H9 (cell line): ENCODE measurements at regions not wholly inside any gene's neighbourhood (a gene's known extent, or its start where the extent isn't known, plus 50 kb on each side); places are given as distances from the start of the nearest gene placed in this dataset.

Experiments used
- DNase-seq: peaks from one replicate; pipeline ENCODE4 v3.0.0-alpha.2; 2017
- H2AFZ ChIP-seq: one replicate; pipeline ENCODE4 v1.6.1; 2013; ENCODE audit warnings: mild to moderate bottlenecking, low read length, control low read depth, moderate library complexity
- H2AK5ac ChIP-seq: 2 replicates; pipeline ENCODE4 v1.6.1; 2013; ENCODE audit warnings: low read length, control low read depth, mixed read lengths; ENCODE audit not compliant: insufficient read length
- H2BK120ac ChIP-seq: one replicate; pipeline ENCODE4 v1.6.1; 2013; ENCODE audit warnings: low read depth, mild to moderate bottlenecking, low read length, control low read depth, inconsistent platforms; ENCODE audit not compliant: poor library complexity, severe bottlenecking
- H2BK12ac ChIP-seq: 2 replicates; pipeline ENCODE4 v1.6.1; 2013; ENCODE audit warnings: low read length, control low read depth, mixed read lengths, low read depth; ENCODE audit not compliant: insufficient read length
- H2BK15ac ChIP-seq: 2 replicates; pipeline ENCODE4 v1.6.1; 2013; ENCODE audit warnings: low read depth, low read length, control low read depth
- H2BK20ac ChIP-seq: one replicate; pipeline ENCODE4 v1.6.1; 2013; ENCODE audit warnings: low read depth, mild to moderate bottlenecking, low read length, control low read depth, inconsistent platforms; ENCODE audit not compliant: poor library complexity, severe bottlenecking
- H2BK5ac ChIP-seq: 2 replicates; pipeline ENCODE4 v1.6.1; 2013; ENCODE audit warnings: low read length, control low read depth, mixed read lengths; ENCODE audit not compliant: insufficient read length
- H3K14ac ChIP-seq: 2 replicates; pipeline ENCODE4 v1.6.1; 2013; ENCODE audit warnings: low read length, control low read depth; ENCODE audit not compliant: insufficient read depth
- H3K18ac ChIP-seq: 2 replicates; pipeline ENCODE4 v1.6.1; 2013; ENCODE audit warnings: low read depth, mild to moderate bottlenecking, mixed read lengths, low read length, control low read depth; ENCODE audit not compliant: insufficient read length
- H3K23ac ChIP-seq: 2 replicates; pipeline ENCODE4 v1.6.1; 2013; ENCODE audit warnings: low read length, control low read depth, mixed read lengths, low read depth; ENCODE audit not compliant: insufficient read length
- H3K23me2 ChIP-seq: 2 replicates; pipeline ENCODE4 v1.6.1; 2013; ENCODE audit warnings: low read depth, mild to moderate bottlenecking, mixed read lengths, low read length, control low read depth; ENCODE audit not compliant: insufficient read length, poor library complexity, severe bottlenecking
- H3K27ac ChIP-seq: 2 replicates; pipeline ENCODE4 v1.5.1; 2013; ENCODE audit warnings: low read length, control low read depth, mixed read lengths, low read depth; ENCODE audit not compliant: insufficient read length
- H3K27me3 ChIP-seq: 2 replicates; pipeline ENCODE4 v1.6.1; 2013; ENCODE audit warnings: low read length, control low read depth, inconsistent platforms; ENCODE audit not compliant: insufficient read depth
- H3K4ac ChIP-seq: 2 replicates; pipeline ENCODE4 v1.6.1; 2013; ENCODE audit warnings: low read depth, mild to moderate bottlenecking, control low read depth, inconsistent platforms, low read length, moderate library complexity
- H3K4me1 ChIP-seq: 2 replicates; pipeline ENCODE4 v1.6.1; 2013; ENCODE audit warnings: low read length, control low read depth, inconsistent platforms; ENCODE audit not compliant: insufficient read depth
- H3K4me2 ChIP-seq: 2 replicates; pipeline ENCODE4 v1.6.1; 2013; ENCODE audit warnings: low read length, control low read depth, mixed read lengths; ENCODE audit not compliant: insufficient read length, insufficient read depth
- H3K56ac ChIP-seq: 2 replicates; pipeline ENCODE4 v1.6.1; 2013; ENCODE audit warnings: low read depth, mild to moderate bottlenecking, mixed read lengths, low read length, control low read depth; ENCODE audit not compliant: insufficient read length
- H3K79me1 ChIP-seq: 2 replicates; pipeline ENCODE4 v1.6.1; 2013; ENCODE audit warnings: low read depth, mild to moderate bottlenecking, moderate library complexity, low read length, control low read depth, inconsistent platforms; ENCODE audit not compliant: insufficient read depth, poor library complexity, severe bottlenecking
- H3K79me2 ChIP-seq: 2 replicates; pipeline ENCODE4 v1.6.1; 2013; ENCODE audit warnings: low read length, control low read depth, inconsistent platforms; ENCODE audit not compliant: insufficient read depth
- H3K9ac ChIP-seq: 2 replicates; pipeline ENCODE4 v1.6.1; 2013; ENCODE audit warnings: low read length, control low read depth, mixed read lengths; ENCODE audit not compliant: insufficient read length; ENCODE audit errors: extremely low read depth
- H3K9me3 ChIP-seq: one replicate; pipeline ENCODE4 v1.6.1; 2013; ENCODE audit warnings: low read depth, low read length, inconsistent platforms; ENCODE audit not compliant: control insufficient read depth
- H3T11ph ChIP-seq: one replicate; pipeline ENCODE4 v1.6.1; 2013; ENCODE audit warnings: mild to moderate bottlenecking, low read length, control low read depth, inconsistent platforms
- H4K20me1 ChIP-seq: one replicate; pipeline ENCODE4 v1.6.1; 2013; ENCODE audit not compliant: control insufficient read depth, insufficient read length, insufficient read depth
- H4K5ac ChIP-seq: 2 replicates; pipeline ENCODE4 v1.6.1; 2013; ENCODE audit warnings: low read depth, mild to moderate bottlenecking, mixed read lengths, low read length, control low read depth; ENCODE audit not compliant: insufficient read length
- H4K8ac ChIP-seq: replicated peaks from 2 replicates; pipeline ENCODE4 v1.6.1; 2013; ENCODE audit warnings: low read length, control low read depth, mixed read lengths, low read depth; ENCODE audit not compliant: insufficient read length
- H4K91ac ChIP-seq: 2 replicates; pipeline ENCODE4 v1.6.1; 2013; ENCODE audit warnings: low read depth, mild to moderate bottlenecking, moderate library complexity, mixed read lengths, low read length, control low read depth; ENCODE audit not compliant: insufficient read length
- H3K27ac Mint-ChIP-seq, 3 experiments: 2 replicates in 2 of 3; 3 replicates in 1 of 3; pipeline ENCODE4 v1.8.0; 2020 to 2021; ENCODE audit warnings: mixed read lengths in 3 of 3, mild to moderate bottlenecking in 1 of 3, moderate library complexity in 1 of 3
- H3K27me3 Mint-ChIP-seq: 2 replicates; pipeline ENCODE4 v1.8.0; 2021; ENCODE audit warnings: low read depth, mild to moderate bottlenecking, moderate library complexity, mixed read lengths
- H3K36me3 Mint-ChIP-seq, 3 experiments: 2 replicates in 2 of 3; 3 replicates in 1 of 3; pipeline ENCODE4 v1.8.0; 2020 to 2021; ENCODE audit warnings: low read depth in 3 of 3, mixed read lengths in 3 of 3; ENCODE audit not compliant: insufficient read depth in 1 of 3
- H3K4me1 Mint-ChIP-seq, 2 experiments: 2 replicates each; pipeline ENCODE4 v1.8.0; 2020; ENCODE audit warnings: mixed read lengths in 2 of 2
- H3K4me3 Mint-ChIP-seq, 2 experiments: 2 replicates in 1 of 2; 3 replicates in 1 of 2; pipeline ENCODE4 v1.8.0; 2020 to 2021; ENCODE audit warnings: mild to moderate bottlenecking in 2 of 2, mixed read lengths in 2 of 2, moderate library complexity in 1 of 2
- H3K9me3 Mint-ChIP-seq, 2 experiments: 2 replicates in 1 of 2; 3 replicates in 1 of 2; pipeline ENCODE4 v1.8.0; 2020; ENCODE audit warnings: mild to moderate bottlenecking in 2 of 2, mixed read lengths in 2 of 2, moderate library complexity in 1 of 2
- CTCF ChIP-seq: fragments of 200-600 bp; sonication (generic); conservative IDR thresholded peaks from 3 replicates; pipeline ENCODE4 v1.8.0; 2021; ENCODE audit warnings: antibody characterized with exemption, mild to moderate bottlenecking
- WGBS: extraction: QIAGEN DNeasy Blood & Tissue Kit; methylation state at CpG from one replicate; pipeline ENCODE4 v1.1.7; 2013; ENCODE audit warnings: missing lambda C conversion rate, low lambda C conversion rate, mixed read lengths; ENCODE audit not compliant: insufficient read length; ENCODE audit errors: extremely low coverage; 5-methylcytosine and 5-hydroxymethylcytosine counted together

GRCh38 chr16:56109994-56110393, 81.3 kb upstream of the GNAO1 start:
- no peak for TF ChIP-seq CTCF

More at GRCh38 chr16:56109994-56110393, 81.3 kb upstream of the GNAO1 start:
- no peak overlapping the region for H2BK12ac ChIP-seq
- H4K20me1 ChIP-seq = no peaks in the 10 kb centered on the region
- Mint-ChIP-seq H3K4me1 (peaks cover 26 to 40% of the 10 kb centered on the region in 2 experiments), H3K9me3 (no peaks in the 10 kb centered on the region; a peak in 1 of 5 replicates), H3K27ac (no peak overlapping the region), H3K27me3 (peaks cover 4% of the 10 kb centered on the region), H3K4me3 (no peak overlapping the region), H3K36me3 (no peaks in the 10 kb centered on the region; a peak in 1 of 7 replicates)
- H2BK20ac ChIP-seq = no peak overlapping the region
- H3K79me2 ChIP-seq = no peaks in the 10 kb centered on the region
- H3K18ac ChIP-seq = no peak overlapping the region
- H2BK5ac ChIP-seq = no peak overlapping the region
- H3K27ac ChIP-seq = no peak overlapping the region
- H2BK120ac ChIP-seq = no peak overlapping the region
- no peaks in the 10 kb centered on the region for H3K79me1 ChIP-seq
- no peak overlapping the region for H3K14ac ChIP-seq
- H4K91ac ChIP-seq = no peak overlapping the region
- no peaks in the 10 kb centered on the region for H3K27me3 ChIP-seq
- H2AFZ ChIP-seq = no peak overlapping the region
- no peak overlapping the region for H3K9ac ChIP-seq
- H3K23ac ChIP-seq = no peak overlapping the region
- no peak overlapping the region for H3K4me2 ChIP-seq
- no peak overlapping the region for H3K56ac ChIP-seq
- H3K4ac ChIP-seq = no peak overlapping the region
- H2BK15ac ChIP-seq = no peak overlapping the region
- no CpG with 5 or more reads among the region's 4 CpGs for WGBS
- no peaks in the 10 kb centered on the region for H3K23me2 ChIP-seq
- H2AK5ac ChIP-seq = no peak overlapping the region
- no peak overlapping the region for H3T11ph ChIP-seq
- no peak overlapping the region for H4K8ac ChIP-seq
- 0 out of 2 replicates have a peak, but pooled peaks cover 4% of the 10 kb centered on the region for H3K4me1 ChIP-seq
- H3K9me3 ChIP-seq = no peaks in the 10 kb centered on the region
- no peak for DNase-seq
- no peak overlapping the region for H4K5ac ChIP-seq
